A549 (cell line): ENCODE measurements at regions not wholly inside any gene's neighbourhood (a gene's known extent, or its start where the extent isn't known, plus 50 kb on each side); places are given as distances from the start of the nearest gene placed in this dataset.

ENCODE experiments used
- EP300 ChIP-seq, 2 experiments: fragments of >200 bp; sonication (Bioruptor Twin); formaldehyde crosslinking; IDR thresholded peaks; 2 replicates in 1 of 2; 3 replicates in 1 of 2; pipeline ENCODE4 v1.6.1; 2016 to 2017
- MYC ChIP-seq: IDR thresholded peaks from 2 replicates; pipeline ENCODE4 v1.6.1; 2012; ENCODE audit warnings: mild to moderate bottlenecking, inconsistent platforms, low read length, improper control_type of control experiment, borderline replicate concordance
- PHF8 ChIP-seq: fragments of 200-600 bp; sonication (generic); IDR thresholded peaks from 2 replicates; pipeline ENCODE4 v1.6.1; 2016; ENCODE audit warnings: low read depth, mild to moderate bottlenecking, antibody characterized with exemption, moderate library complexity, borderline replicate concordance
- POLR2A ChIP-seq: IDR thresholded peaks from 2 replicates; pipeline ENCODE4 v1.6.1; 2012; ENCODE audit warnings: mild to moderate bottlenecking, low read length
- RFX5 ChIP-seq: fragments of 450-650 bp; IDR thresholded peaks from 2 replicates; pipeline ENCODE4 v1.7.1; 2014; ENCODE audit warnings: antibody characterized with exemption, mild to moderate bottlenecking, moderate library complexity
- TF ChIP-seq, protein P1 (sequence below): fragments of >200 bp; sonication (Bioruptor Twin); formaldehyde crosslinking; IDR thresholded peaks from 3 replicates; pipeline ENCODE4 v1.5.1; 2016
- TF ChIP-seq, protein P2 (sequence below): IDR thresholded peaks from 2 replicates; pipeline ENCODE4 v1.6.1; 2012
- TF ChIP-seq, protein P3 (sequence below): fragments of 200-600 bp; sonication (generic); IDR thresholded peaks from 2 replicates; pipeline ENCODE4 v1.6.1; 2016; ENCODE audit warnings: antibody characterized with exemption, mild to moderate bottlenecking, moderate library complexity

DNA sequence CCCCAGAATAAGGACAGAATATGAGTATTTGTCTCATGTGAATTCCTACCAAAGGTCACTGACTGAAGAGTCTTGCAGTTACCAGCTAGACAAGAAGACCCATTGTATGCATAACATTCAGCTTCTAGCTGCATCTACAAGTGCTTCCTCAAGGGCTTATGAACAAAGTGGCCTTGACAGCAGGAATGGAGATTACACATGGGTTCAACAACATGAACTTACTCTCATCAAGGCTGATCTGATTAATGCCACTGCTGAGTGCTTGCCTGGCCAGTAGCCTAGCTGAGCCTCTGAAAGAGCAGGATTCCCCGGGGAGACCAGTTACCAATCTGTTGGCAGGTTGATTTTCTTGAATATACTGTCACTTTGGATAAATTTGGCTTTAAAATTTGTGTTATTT is 76.7 kb upstream of the CHD1 start:
- TF ChIP-seq, protein P1, sequence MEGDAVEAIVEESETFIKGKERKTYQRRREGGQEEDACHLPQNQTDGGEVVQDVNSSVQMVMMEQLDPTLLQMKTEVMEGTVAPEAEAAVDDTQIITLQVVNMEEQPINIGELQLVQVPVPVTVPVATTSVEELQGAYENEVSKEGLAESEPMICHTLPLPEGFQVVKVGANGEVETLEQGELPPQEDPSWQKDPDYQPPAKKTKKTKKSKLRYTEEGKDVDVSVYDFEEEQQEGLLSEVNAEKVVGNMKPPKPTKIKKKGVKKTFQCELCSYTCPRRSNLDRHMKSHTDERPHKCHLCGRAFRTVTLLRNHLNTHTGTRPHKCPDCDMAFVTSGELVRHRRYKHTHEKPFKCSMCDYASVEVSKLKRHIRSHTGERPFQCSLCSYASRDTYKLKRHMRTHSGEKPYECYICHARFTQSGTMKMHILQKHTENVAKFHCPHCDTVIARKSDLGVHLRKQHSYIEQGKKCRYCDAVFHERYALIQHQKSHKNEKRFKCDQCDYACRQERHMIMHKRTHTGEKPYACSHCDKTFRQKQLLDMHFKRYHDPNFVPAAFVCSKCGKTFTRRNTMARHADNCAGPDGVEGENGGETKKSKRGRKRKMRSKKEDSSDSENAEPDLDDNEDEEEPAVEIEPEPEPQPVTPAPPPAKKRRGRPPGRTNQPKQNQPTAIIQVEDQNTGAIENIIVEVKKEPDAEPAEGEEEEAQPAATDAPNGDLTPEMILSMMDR, result no peak
- TF ChIP-seq RFX5, result no peak
- no peak for TF ChIP-seq PHF8
- TF ChIP-seq, protein P2, sequence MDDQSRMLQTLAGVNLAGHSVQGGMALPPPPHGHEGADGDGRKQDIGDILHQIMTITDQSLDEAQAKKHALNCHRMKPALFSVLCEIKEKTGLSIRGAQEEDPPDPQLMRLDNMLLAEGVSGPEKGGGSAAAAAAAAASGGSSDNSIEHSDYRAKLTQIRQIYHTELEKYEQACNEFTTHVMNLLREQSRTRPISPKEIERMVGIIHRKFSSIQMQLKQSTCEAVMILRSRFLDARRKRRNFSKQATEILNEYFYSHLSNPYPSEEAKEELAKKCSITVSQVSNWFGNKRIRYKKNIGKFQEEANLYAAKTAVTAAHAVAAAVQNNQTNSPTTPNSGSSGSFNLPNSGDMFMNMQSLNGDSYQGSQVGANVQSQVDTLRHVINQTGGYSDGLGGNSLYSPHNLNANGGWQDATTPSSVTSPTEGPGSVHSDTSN, result no peak
- TF ChIP-seq, protein P3, sequence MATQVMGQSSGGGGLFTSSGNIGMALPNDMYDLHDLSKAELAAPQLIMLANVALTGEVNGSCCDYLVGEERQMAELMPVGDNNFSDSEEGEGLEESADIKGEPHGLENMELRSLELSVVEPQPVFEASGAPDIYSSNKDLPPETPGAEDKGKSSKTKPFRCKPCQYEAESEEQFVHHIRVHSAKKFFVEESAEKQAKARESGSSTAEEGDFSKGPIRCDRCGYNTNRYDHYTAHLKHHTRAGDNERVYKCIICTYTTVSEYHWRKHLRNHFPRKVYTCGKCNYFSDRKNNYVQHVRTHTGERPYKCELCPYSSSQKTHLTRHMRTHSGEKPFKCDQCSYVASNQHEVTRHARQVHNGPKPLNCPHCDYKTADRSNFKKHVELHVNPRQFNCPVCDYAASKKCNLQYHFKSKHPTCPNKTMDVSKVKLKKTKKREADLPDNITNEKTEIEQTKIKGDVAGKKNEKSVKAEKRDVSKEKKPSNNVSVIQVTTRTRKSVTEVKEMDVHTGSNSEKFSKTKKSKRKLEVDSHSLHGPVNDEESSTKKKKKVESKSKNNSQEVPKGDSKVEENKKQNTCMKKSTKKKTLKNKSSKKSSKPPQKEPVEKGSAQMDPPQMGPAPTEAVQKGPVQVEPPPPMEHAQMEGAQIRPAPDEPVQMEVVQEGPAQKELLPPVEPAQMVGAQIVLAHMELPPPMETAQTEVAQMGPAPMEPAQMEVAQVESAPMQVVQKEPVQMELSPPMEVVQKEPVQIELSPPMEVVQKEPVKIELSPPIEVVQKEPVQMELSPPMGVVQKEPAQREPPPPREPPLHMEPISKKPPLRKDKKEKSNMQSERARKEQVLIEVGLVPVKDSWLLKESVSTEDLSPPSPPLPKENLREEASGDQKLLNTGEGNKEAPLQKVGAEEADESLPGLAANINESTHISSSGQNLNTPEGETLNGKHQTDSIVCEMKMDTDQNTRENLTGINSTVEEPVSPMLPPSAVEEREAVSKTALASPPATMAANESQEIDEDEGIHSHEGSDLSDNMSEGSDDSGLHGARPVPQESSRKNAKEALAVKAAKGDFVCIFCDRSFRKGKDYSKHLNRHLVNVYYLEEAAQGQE, result no peak
- no peak for TF ChIP-seq EP300 (IDR thresholded peaks at IDR 0.05)
- TF ChIP-seq MYC, result no peak
- no peak for TF ChIP-seq POLR2A
